ENCODE measurements at regions not wholly inside any gene's neighbourhood (a gene's known extent, or its start where the extent isn't known, plus 50 kb on each side); places are given as distances from the start of the nearest gene placed in this dataset.

DNA sequence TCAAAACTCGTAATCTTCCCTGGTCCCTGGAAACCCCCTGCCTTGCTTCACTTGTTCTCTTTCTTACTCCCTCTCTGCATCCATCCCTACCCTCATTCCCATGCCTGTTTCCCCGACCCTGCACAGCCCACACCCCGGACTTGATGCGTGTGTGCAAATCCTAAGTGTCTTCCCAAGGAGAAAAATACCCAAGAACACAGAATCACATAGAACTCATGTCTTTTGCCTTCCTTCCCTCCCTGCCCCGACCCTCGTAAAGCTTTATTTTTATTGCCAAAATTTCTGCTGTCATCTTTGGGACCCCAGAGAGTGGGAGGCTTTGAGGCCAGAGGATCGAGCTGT is 169.6 kb upstream of the PMEPA1 start:
- no peak for DNase-seq
- no peaks in the 10 kb centered on the region for H3K79me2 ChIP-seq (ENCODE audit: insufficient read depth, low read length)
- H3K4ac ChIP-seq (ENCODE audit: low read depth, low read length), result no peak overlapping the region
- no peak overlapping the region for H3K18ac ChIP-seq (ENCODE audit: insufficient read length, low read depth, low read length)
- peaks cover 15 to 27% of the 10 kb centered on the region in 2 experiments for H3K4me1 Mint-ChIP-seq
- H3K4me2 ChIP-seq (ENCODE audit: insufficient read depth, insufficient read length, low read length), result no peak overlapping the region
- no peak overlapping the region for H2BK20ac ChIP-seq (ENCODE audit: low read depth, low read length, poor library complexity, severe bottlenecking)
- no peak overlapping the region for H2BK15ac ChIP-seq (ENCODE audit: low read depth, low read length)
- no peak overlapping the region for H2BK5ac ChIP-seq (ENCODE audit: insufficient read length, low read length)
- no peak overlapping the region for H3K4me3 Mint-ChIP-seq
- H4K8ac ChIP-seq (replicated peaks; ENCODE audit: insufficient read length, low read depth, low read length), result no peak overlapping the region
- H3K9me3 ChIP-seq (ENCODE audit: control insufficient read depth, low read depth, low read length), result no peaks in the 10 kb centered on the region
- no peaks in the 10 kb centered on the region for H3K27me3 ChIP-seq (ENCODE audit: insufficient read depth, low read length)
- no peaks in the 10 kb centered on the region for H3K4me1 ChIP-seq (ENCODE audit: insufficient read depth, low read length)
- H2AK5ac ChIP-seq (ENCODE audit: insufficient read length, low read length), result no peak overlapping the region
- no peak overlapping the region for H3K27ac ChIP-seq (ENCODE audit: insufficient read length, low read depth, low read length)
- H3K9me3 Mint-ChIP-seq, result no peaks in the 10 kb centered on the region; a peak in 1 of 5 replicates
- H3K36me3 Mint-ChIP-seq (ENCODE audit: insufficient read depth in 1 of 3, low read depth in 3 of 3), result no peaks in the 10 kb centered on the region
- TF ChIP-seq CTCF (conservative IDR thresholded peaks at IDR 0.05), result no peak
- no peaks in the 10 kb centered on the region for H3K23me2 ChIP-seq (ENCODE audit: insufficient read length, low read depth, low read length, poor library complexity, severe bottlenecking)
- peaks cover 35% of the 10 kb centered on the region for H3K27me3 Mint-ChIP-seq (ENCODE audit: low read depth)
- H4K5ac ChIP-seq (ENCODE audit: insufficient read length, low read depth, low read length), result no peak overlapping the region
- no peak overlapping the region for H2BK12ac ChIP-seq (ENCODE audit: insufficient read length, low read depth, low read length)
- H4K20me1 ChIP-seq (ENCODE audit: control insufficient read depth, insufficient read depth, insufficient read length), result no peaks in the 10 kb centered on the region
- no CpG with 5 or more reads among the region's 7 CpGs for WGBS (ENCODE audit: extremely low coverage, insufficient read length, low lambda C conversion rate)
- H2AFZ ChIP-seq (ENCODE audit: low read length), result no peak overlapping the region
- no peak overlapping the region for H3K56ac ChIP-seq (ENCODE audit: insufficient read length, low read depth, low read length)
- H3K9ac ChIP-seq (ENCODE audit: extremely low read depth, insufficient read length, low read length), result no peak overlapping the region
- no peak overlapping the region for H4K91ac ChIP-seq (ENCODE audit: insufficient read length, low read depth, low read length)
- no peak overlapping the region for H3K27ac Mint-ChIP-seq
- no peak overlapping the region for H2BK120ac ChIP-seq (ENCODE audit: low read depth, low read length, poor library complexity, severe bottlenecking)
- H3K23ac ChIP-seq (ENCODE audit: insufficient read length, low read depth, low read length), result no peak overlapping the region
- H3T11ph ChIP-seq (ENCODE audit: low read length), result no peak overlapping the region
- no peaks in the 10 kb centered on the region for H3K79me1 ChIP-seq (ENCODE audit: insufficient read depth, low read depth, low read length, poor library complexity, severe bottlenecking)
- H3K14ac ChIP-seq (ENCODE audit: insufficient read depth, low read length), result no peak overlapping the region
